ENCODE measurements at regions not wholly inside any gene's neighbourhood (a gene's known extent, or its start where the extent isn't known, plus 50 kb on each side); places are given as distances from the start of the nearest gene placed in this dataset.

DNA sequence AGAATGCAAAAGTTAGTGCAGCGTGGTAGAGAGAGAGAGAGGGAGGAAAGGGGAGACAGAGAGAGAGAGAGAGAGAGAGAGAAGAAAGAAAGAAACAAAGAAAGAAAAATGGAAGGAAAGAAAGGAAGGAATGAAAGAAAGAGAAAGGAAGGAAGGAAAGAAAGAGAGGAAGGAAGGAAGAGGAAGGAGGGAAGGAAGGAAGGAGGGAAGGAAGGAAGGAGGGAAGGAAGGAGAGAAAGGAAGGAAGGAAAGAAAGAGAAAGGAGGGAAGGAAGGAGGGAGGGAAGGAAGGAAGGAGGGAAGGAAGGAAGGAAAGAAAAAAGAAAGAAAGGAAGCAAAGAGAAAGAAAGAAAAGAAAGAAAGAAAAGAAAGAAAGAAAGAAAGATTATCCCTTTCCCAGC, 209.8 kb upstream of the MYO3A start:
- H3K9me3 ChIP-seq, result no peaks in the 10 kb centered on the region
- H3K4me3 ChIP-seq, result no peak overlapping the region
- no peaks in the 10 kb centered on the region for H3K27me3 ChIP-seq
- TF ChIP-seq EP300 (IDR thresholded peaks at IDR 0.05) (no peak), POLR2AphosphoS5 (IDR thresholded peaks at IDR 0.05) (no peak), POLR2A (IDR thresholded peaks at IDR 0.05) (no peak)
- TF ChIP-seq, protein P1, sequence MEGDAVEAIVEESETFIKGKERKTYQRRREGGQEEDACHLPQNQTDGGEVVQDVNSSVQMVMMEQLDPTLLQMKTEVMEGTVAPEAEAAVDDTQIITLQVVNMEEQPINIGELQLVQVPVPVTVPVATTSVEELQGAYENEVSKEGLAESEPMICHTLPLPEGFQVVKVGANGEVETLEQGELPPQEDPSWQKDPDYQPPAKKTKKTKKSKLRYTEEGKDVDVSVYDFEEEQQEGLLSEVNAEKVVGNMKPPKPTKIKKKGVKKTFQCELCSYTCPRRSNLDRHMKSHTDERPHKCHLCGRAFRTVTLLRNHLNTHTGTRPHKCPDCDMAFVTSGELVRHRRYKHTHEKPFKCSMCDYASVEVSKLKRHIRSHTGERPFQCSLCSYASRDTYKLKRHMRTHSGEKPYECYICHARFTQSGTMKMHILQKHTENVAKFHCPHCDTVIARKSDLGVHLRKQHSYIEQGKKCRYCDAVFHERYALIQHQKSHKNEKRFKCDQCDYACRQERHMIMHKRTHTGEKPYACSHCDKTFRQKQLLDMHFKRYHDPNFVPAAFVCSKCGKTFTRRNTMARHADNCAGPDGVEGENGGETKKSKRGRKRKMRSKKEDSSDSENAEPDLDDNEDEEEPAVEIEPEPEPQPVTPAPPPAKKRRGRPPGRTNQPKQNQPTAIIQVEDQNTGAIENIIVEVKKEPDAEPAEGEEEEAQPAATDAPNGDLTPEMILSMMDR (IDR thresholded peaks at IDR 0.05), result no peak
- WGBS, 2 donors, result 85 to 91% methylated on average over 1 of the region's 1 CpG
- no peaks in the 10 kb centered on the region for H3K36me3 ChIP-seq
- H3K27ac ChIP-seq, result no peak overlapping the region
- no peaks in the 10 kb centered on the region for H3K4me1 ChIP-seq
- intact Hi-C loops (cut with DNase I), result no loop called here
- no peak for DNase-seq

DNA sequence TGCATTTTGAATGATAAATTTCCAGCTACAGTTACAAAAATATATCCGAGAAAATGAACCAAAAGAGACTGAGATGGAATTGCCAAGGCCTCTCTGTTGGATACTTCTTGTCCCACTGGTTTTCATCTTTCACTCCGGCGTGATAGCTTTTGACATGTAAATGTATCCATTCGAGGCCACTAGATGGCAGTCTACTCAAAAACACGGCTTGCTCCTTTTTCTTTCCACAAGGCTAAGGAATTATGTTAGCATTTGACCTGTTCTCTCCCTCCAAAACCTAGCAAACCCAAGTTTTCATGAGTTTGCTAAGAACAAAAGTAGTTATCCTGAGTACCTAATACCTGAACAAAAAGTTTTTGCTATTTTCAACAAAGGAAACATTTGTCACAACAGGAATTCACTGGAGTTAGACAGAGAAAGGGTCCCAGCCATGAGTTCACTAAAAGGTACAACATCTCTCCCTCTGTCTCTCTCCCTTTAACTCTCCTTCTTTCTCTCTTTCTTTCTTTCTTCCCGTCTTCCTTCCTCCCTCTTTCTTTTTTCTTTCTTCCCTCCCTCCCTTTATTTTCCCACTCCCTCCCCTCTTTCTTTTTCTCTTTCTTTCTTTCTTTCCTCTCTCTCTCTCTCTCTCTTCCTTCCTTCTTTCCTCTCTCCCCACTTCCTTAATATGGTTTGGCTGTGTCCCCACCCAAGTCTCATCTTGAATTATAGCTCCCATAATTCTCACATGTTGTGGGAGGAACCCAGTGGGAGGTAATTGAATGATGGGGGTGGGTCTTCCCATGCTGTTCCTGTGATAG, 207.9 kb upstream of the MYO3A start:
- Histone ChIP-seq H3K27ac (no peak overlapping the region), H3K9me3 (no peaks in the 10 kb centered on the region), H3K4me1 (no peaks in the 10 kb centered on the region), H3K36me3 (no peaks in the 10 kb centered on the region), H3K4me3 (no peak overlapping the region), H3K27me3 (no peaks in the 10 kb centered on the region)
- intact Hi-C loops (cut with DNase I), result no loop called here
- no peak for TF ChIP-seq POLR2A (IDR thresholded peaks at IDR 0.05)
- TF ChIP-seq, protein P1 (IDR thresholded peaks at IDR 0.05), result peak in 3 of 4 experiments; percentile 5 to 58 (median 19)
- 10 to 11% methylated on average over 6 of the region's 6 CpGs for WGBS, 2 donors
- DNase-seq, result no peak

DNA sequence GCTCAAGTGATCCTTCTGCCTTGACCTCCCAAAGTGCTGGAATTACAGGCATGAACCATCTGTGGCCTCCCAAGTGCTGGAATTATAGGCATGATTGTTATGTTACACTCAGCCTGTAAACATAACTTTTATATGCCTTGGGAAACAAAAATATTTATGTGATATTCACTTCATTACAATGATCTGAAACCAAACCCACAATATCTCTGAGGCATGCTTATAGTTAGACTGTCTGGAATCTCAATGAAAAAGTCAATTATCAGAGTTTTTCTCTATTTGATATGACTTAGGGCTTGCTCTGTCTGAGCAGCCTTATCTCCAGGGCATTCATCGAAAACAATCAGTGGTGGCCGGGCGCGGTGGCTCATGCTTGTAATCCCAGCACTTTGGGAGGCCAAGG, 195.3 kb upstream of the MYO3A start:
- WGBS, 2 donors, result 91 to 96% methylated on average over 4 of the region's 4 CpGs
- Histone ChIP-seq H3K36me3 (no peaks in the 10 kb centered on the region), H3K9me3 (no peaks in the 10 kb centered on the region), H3K4me3 (no peak overlapping the region), H3K27me3 (no peaks in the 10 kb centered on the region), H3K4me1 (no peaks in the 10 kb centered on the region), H3K27ac (no peak overlapping the region)
- intact Hi-C loops (cut with DNase I), result no loop called here
- TF ChIP-seq EP300 (IDR thresholded peaks at IDR 0.05), result no peak
- TF ChIP-seq POLR2A (IDR thresholded peaks at IDR 0.05), result no peak
- TF ChIP-seq POLR2AphosphoS5 (IDR thresholded peaks at IDR 0.05), result no peak
- TF ChIP-seq, protein P1 (IDR thresholded peaks at IDR 0.05), result no peak
- no peak for DNase-seq

DNA sequence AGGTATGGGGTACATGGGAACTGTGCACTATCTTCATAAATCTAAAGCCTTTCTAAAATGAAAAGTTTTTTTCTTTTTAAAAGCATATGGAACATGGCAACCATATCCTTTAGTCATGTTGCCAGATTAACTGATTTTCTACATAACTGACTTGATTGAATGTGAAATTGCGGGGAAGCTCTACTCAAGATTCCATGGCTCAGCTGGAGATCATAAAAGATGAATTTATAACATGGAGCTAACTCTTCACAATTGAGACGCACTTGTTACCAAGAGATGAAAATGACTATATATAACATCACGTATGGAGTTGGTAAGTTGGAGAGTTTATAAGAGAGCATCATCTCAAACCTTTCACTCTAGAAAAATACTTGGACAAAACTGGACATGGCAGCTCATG, 190.2 kb upstream of the MYO3A start:
- H3K4me3 ChIP-seq, result no peak overlapping the region
- TF ChIP-seq POLR2AphosphoS5 (IDR thresholded peaks at IDR 0.05) (no peak), EP300 (IDR thresholded peaks at IDR 0.05) (no peak), POLR2A (IDR thresholded peaks at IDR 0.05) (no peak)
- TF ChIP-seq, protein P1 (IDR thresholded peaks at IDR 0.05), result no peak
- no peaks in the 10 kb centered on the region for H3K4me1 ChIP-seq
- intact Hi-C loops (cut with DNase I), result no loop called here
- DNase-seq, result no peak
- WGBS, 2 donors, result 93 to 98% methylated on average over 3 of the region's 3 CpGs
- H3K36me3 ChIP-seq, result no peaks in the 10 kb centered on the region
- no peaks in the 10 kb centered on the region for H3K9me3 ChIP-seq
- H3K27ac ChIP-seq, result no peak overlapping the region
- no peaks in the 10 kb centered on the region for H3K27me3 ChIP-seq

DNA sequence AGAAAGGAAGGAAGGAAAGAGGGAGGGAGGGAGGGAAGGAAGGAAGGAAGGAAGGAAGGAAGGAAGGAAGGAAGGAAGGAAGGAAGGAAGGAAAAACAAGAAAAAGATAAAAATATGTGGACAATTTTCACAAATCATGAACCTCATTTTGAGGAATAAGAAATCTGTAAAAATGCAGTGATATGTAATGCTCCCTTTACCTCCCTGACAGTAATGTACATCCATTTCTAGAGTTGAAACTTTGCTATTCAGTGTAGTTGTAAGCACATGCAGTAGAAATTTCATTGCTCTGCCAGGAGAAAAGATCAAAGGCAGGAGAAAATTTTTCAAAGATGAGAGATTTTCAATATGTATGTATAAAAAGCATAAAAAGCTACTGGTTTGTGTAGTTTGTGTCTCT, 189.5 kb upstream of the MYO3A start:
- no peak for DNase-seq
- no peaks in the 10 kb centered on the region for H3K36me3 ChIP-seq
- intact Hi-C loops (cut with DNase I), result no loop called here

More for the DNA sequence above, 189.5 kb upstream of the MYO3A start:
- H3K9me3 ChIP-seq, result no peaks in the 10 kb centered on the region
- no peaks in the 10 kb centered on the region for H3K27me3 ChIP-seq
- TF ChIP-seq POLR2A (IDR thresholded peaks at IDR 0.05), result no peak
- TF ChIP-seq, protein P1 (IDR thresholded peaks at IDR 0.05), result no peak
- no peak for TF ChIP-seq EP300 (IDR thresholded peaks at IDR 0.05)
- no peak for TF ChIP-seq POLR2AphosphoS5 (IDR thresholded peaks at IDR 0.05)
- no peaks in the 10 kb centered on the region for H3K4me1 ChIP-seq
- no peak overlapping the region for H3K4me3 ChIP-seq
- no peak overlapping the region for H3K27ac ChIP-seq
